ENCODE measurements at regions not wholly inside any gene's neighbourhood (a gene's known extent, or its start where the extent isn't known, plus 50 kb on each side); places are given as distances from the start of the nearest gene placed in this dataset.

GRCh38 chr4:107559653-107560052 is 160.4 kb downstream of the PAPSS1 start:
- peaks cover 7% of the 10 kb centered on the region; the same call in 2 of the 3 replicates for H3K9me3 Mint-ChIP-seq
- H3K4me3 Mint-ChIP-seq = no peak overlapping the region
- no peak for ATAC-seq
- TF ChIP-seq, protein P1, sequence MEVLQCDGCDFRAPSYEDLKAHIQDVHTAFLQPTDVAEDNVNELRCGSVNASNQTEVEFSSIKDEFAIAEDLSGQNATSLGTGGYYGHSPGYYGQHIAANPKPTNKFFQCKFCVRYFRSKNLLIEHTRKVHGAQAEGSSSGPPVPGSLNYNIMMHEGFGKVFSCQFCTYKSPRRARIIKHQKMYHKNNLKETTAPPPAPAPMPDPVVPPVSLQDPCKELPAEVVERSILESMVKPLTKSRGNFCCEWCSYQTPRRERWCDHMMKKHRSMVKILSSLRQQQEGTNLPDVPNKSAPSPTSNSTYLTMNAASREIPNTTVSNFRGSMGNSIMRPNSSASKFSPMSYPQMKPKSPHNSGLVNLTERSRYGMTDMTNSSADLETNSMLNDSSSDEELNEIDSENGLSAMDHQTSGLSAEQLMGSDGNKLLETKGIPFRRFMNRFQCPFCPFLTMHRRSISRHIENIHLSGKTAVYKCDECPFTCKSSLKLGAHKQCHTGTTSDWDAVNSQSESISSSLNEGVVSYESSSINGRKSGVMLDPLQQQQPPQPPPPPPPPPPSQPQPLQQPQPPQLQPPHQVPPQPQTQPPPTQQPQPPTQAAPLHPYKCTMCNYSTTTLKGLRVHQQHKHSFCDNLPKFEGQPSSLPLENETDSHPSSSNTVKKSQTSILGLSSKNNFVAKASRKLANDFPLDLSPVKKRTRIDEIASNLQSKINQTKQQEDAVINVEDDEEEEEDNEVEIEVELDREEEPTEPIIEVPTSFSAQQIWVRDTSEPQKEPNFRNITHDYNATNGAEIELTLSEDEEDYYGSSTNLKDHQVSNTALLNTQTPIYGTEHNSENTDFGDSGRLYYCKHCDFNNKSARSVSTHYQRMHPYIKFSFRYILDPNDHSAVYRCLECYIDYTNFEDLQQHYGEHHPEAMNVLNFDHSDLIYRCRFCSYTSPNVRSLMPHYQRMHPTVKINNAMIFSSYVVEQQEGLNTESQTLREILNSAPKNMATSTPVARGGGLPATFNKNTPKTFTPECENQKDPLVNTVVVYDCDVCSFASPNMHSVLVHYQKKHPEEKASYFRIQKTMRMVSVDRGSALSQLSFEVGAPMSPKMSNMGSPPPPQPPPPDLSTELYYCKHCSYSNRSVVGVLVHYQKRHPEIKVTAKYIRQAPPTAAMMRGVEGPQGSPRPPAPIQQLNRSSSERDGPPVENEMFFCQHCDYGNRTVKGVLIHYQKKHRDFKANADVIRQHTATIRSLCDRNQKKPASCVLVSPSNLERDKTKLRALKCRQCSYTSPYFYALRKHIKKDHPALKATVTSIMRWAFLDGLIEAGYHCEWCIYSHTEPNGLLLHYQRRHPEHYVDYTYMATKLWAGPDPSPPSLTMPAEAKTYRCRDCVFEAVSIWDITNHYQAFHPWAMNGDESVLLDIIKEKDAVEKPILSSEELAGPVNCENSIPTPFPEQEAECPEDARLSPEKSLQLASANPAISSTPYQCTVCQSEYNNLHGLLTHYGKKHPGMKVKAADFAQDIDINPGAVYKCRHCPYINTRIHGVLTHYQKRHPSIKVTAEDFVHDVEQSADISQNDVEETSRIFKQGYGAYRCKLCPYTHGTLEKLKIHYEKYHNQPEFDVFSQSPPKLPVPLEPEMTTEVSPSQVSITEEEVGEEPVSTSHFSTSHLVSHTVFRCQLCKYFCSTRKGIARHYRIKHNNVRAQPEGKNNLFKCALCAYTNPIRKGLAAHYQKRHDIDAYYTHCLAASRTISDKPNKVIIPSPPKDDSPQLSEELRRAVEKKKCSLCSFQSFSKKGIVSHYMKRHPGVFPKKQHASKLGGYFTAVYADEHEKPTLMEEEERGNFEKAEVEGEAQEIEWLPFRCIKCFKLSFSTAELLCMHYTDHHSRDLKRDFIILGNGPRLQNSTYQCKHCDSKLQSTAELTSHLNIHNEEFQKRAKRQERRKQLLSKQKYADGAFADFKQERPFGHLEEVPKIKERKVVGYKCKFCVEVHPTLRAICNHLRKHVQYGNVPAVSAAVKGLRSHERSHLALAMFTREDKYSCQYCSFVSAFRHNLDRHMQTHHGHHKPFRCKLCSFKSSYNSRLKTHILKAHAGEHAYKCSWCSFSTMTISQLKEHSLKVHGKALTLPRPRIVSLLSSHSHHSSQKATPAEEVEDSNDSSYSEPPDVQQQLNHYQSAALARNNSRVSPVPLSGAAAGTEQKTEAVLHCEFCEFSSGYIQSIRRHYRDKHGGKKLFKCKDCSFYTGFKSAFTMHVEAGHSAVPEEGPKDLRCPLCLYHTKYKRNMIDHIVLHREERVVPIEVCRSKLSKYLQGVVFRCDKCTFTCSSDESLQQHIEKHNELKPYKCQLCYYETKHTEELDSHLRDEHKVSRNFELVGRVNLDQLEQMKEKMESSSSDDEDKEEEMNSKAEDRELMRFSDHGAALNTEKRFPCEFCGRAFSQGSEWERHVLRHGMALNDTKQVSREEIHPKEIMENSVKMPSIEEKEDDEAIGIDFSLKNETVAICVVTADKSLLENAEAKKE (CRISPR knock-in tag; IDR thresholded peaks at IDR 0.05) = no peak
- no peak for TF ChIP-seq JUNB (IDR thresholded peaks at IDR 0.05; ENCODE audit: unreplicated experiment)
- TF ChIP-seq, protein P2, sequence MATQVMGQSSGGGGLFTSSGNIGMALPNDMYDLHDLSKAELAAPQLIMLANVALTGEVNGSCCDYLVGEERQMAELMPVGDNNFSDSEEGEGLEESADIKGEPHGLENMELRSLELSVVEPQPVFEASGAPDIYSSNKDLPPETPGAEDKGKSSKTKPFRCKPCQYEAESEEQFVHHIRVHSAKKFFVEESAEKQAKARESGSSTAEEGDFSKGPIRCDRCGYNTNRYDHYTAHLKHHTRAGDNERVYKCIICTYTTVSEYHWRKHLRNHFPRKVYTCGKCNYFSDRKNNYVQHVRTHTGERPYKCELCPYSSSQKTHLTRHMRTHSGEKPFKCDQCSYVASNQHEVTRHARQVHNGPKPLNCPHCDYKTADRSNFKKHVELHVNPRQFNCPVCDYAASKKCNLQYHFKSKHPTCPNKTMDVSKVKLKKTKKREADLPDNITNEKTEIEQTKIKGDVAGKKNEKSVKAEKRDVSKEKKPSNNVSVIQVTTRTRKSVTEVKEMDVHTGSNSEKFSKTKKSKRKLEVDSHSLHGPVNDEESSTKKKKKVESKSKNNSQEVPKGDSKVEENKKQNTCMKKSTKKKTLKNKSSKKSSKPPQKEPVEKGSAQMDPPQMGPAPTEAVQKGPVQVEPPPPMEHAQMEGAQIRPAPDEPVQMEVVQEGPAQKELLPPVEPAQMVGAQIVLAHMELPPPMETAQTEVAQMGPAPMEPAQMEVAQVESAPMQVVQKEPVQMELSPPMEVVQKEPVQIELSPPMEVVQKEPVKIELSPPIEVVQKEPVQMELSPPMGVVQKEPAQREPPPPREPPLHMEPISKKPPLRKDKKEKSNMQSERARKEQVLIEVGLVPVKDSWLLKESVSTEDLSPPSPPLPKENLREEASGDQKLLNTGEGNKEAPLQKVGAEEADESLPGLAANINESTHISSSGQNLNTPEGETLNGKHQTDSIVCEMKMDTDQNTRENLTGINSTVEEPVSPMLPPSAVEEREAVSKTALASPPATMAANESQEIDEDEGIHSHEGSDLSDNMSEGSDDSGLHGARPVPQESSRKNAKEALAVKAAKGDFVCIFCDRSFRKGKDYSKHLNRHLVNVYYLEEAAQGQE (IDR thresholded peaks at IDR 0.05; ENCODE audit: unreplicated experiment) = no peak
- TF ChIP-seq EZH2phosphoT487 (IDR thresholded peaks at IDR 0.05; ENCODE audit: unreplicated experiment) = no peak
- no peak for TF ChIP-seq EZH2 (IDR thresholded peaks at IDR 0.05; ENCODE audit: low read depth, unreplicated experiment)
- TF ChIP-seq NANOG (IDR thresholded peaks at IDR 0.05; ENCODE audit: borderline replicate concordance) = no peak
- no peak for TF ChIP-seq POLR2AphosphoS5 (IDR thresholded peaks at IDR 0.05; ENCODE audit: low read depth)
- no peak for TF ChIP-seq ZNF114 (CRISPR knock-in tag; IDR thresholded peaks at IDR 0.05)
- TF ChIP-seq CTCF (conservative IDR thresholded peaks at IDR 0.05; ENCODE audit: low read depth in 2 of 2) = no peak
- no peak for TF ChIP-seq STAT1 (IDR thresholded peaks at IDR 0.05; ENCODE audit: unreplicated experiment)
- TF ChIP-seq, protein P3, sequence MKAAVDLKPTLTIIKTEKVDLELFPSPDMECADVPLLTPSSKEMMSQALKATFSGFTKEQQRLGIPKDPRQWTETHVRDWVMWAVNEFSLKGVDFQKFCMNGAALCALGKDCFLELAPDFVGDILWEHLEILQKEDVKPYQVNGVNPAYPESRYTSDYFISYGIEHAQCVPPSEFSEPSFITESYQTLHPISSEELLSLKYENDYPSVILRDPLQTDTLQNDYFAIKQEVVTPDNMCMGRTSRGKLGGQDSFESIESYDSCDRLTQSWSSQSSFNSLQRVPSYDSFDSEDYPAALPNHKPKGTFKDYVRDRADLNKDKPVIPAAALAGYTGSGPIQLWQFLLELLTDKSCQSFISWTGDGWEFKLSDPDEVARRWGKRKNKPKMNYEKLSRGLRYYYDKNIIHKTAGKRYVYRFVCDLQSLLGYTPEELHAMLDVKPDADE (IDR thresholded peaks at IDR 0.05) = no peak
- no peak for TF ChIP-seq CREB1 (CRISPR knock-in tag; IDR thresholded peaks at IDR 0.05; ENCODE audit: low read depth)
- no peak for TF ChIP-seq ZNF331 (CRISPR knock-in tag; IDR thresholded peaks at IDR 0.05; ENCODE audit: low read depth)
- Histone ChIP-seq H2AFZ (no peak overlapping the region), H3F3A (replicated peaks; ENCODE audit: low read depth) (no peaks in the 10 kb centered on the region), H3K9me2 (ENCODE audit: insufficient read depth) (no peaks in the 10 kb centered on the region), H3K4me3 (no peak overlapping the region), H3K4me1 (ENCODE audit: insufficient read depth) (no peaks in the 10 kb centered on the region), H3K27ac (ENCODE audit: low read depth) (no peak overlapping the region), H3K79me2 (replicated peaks; ENCODE audit: insufficient read depth) (no peaks in the 10 kb centered on the region), H3K36me3 (ENCODE audit: insufficient read depth) (no peaks in the 10 kb centered on the region), H3K4me2 (no peak overlapping the region), H3K27me3 (ENCODE audit: insufficient read depth) (no peaks in the 10 kb centered on the region), H4K20me1 (replicated peaks; ENCODE audit: insufficient read depth) (no peaks in the 10 kb centered on the region)
- no peak overlapping the region for H3K27ac Mint-ChIP-seq
- peaks cover 8% of the 10 kb centered on the region; the same call in 2 of the 3 replicates for H3K4me1 Mint-ChIP-seq
- no peaks in the 10 kb centered on the region for H3K27me3 Mint-ChIP-seq (ENCODE audit: insufficient read depth, low read depth, poor library complexity)
- H3K36me3 Mint-ChIP-seq (ENCODE audit: low read depth) = no peaks in the 10 kb centered on the region
- no peak for DNase-seq (ENCODE audit: low spot score)

All from GM23338 (cell line).